ENCODE measurements at regions not wholly inside any gene's neighbourhood (a gene's known extent, or its start where the extent isn't known, plus 50 kb on each side); places are given as distances from the start of the nearest gene placed in this dataset.

GRCh38 chr1:80250573-80251168 lies 1244.1 kb upstream of the ADGRL4 start:
- TF ChIP-seq CTCF (IDR thresholded peaks at IDR 0.05 in 4 of 5, conservative IDR thresholded peaks at IDR 0.05 in 1 of 5), result no peak
- TF ChIP-seq POLR2A (IDR thresholded peaks at IDR 0.05), result no peak
- in situ Hi-C loops (cut with MboI; ENCODE audit: low sequenced_read_pairs in 4 of 4), result no loop called here

GRCh38 chr1:80249699-80250098 lies 1243.2 kb upstream of the ADGRL4 start:
- in situ Hi-C loops (cut with MboI; ENCODE audit: low sequenced_read_pairs in 4 of 4) (no loop called here), intact Hi-C loops (cut with DNase I; ENCODE audit: low total_unique reads) (no loop called here)
- ATAC-seq (no peak), DNase-seq (no peak)
- Histone ChIP-seq H3K4me1 (no peaks in the 10 kb centered on the region), H3K27me3 (no peaks in the 10 kb centered on the region), H3K36me3 (no peaks in the 10 kb centered on the region), H3K9me3 (no peaks in the 10 kb centered on the region), H3K27ac (no peak overlapping the region), H3K4me3 (no peak overlapping the region)
- TF ChIP-seq CTCF (IDR thresholded peaks at IDR 0.05 in 4 of 5, conservative IDR thresholded peaks at IDR 0.05 in 1 of 5), result no peak
- TF ChIP-seq POLR2A (IDR thresholded peaks at IDR 0.05), result no peak

More at GRCh38 chr1:80250573-80251168, 1244.1 kb upstream of the ADGRL4 start:
- ATAC-seq (no peak), DNase-seq (no peak)
- H3K4me3 ChIP-seq, result no peak overlapping the region
- H3K9me3 ChIP-seq, result no peaks in the 10 kb centered on the region
- no peaks in the 10 kb centered on the region for H3K4me1 ChIP-seq
- H3K27ac ChIP-seq, result no peak overlapping the region
- intact Hi-C loops (cut with DNase I; ENCODE audit: low total_unique reads), result no loop called here
- H3K36me3 ChIP-seq, result no peaks in the 10 kb centered on the region
- H3K27me3 ChIP-seq, result no peaks in the 10 kb centered on the region

GRCh38 chr1:80248886-80249285 lies 1242.4 kb upstream of the ADGRL4 start:
- no peak overlapping the region for H3K27ac ChIP-seq
- no peak for DNase-seq
- no peak overlapping the region for H3K4me3 ChIP-seq
- no peaks in the 10 kb centered on the region for H3K4me1 ChIP-seq
- intact Hi-C loops (cut with DNase I; ENCODE audit: low total_unique reads), result no loop called here
- TF ChIP-seq POLR2A (IDR thresholded peaks at IDR 0.05) (no peak), CTCF (IDR thresholded peaks at IDR 0.05 in 4 of 5, conservative IDR thresholded peaks at IDR 0.05 in 1 of 5) (no peak)
- H3K36me3 ChIP-seq, result no peaks in the 10 kb centered on the region
- in situ Hi-C loops (cut with MboI; ENCODE audit: low sequenced_read_pairs in 4 of 4), result no loop called here
- H3K27me3 ChIP-seq, result no peaks in the 10 kb centered on the region
- ATAC-seq, result no peak
- no peaks in the 10 kb centered on the region for H3K9me3 ChIP-seq

GRCh38 chr1:80245813-80246212 lies 1239.3 kb upstream of the ADGRL4 start:
- H3K27me3 ChIP-seq, result no peaks in the 10 kb centered on the region
- no peak overlapping the region for H3K27ac ChIP-seq
- H3K9me3 ChIP-seq, result no peaks in the 10 kb centered on the region
- in situ Hi-C loops (cut with MboI; ENCODE audit: low sequenced_read_pairs in 4 of 4) (no loop called here), intact Hi-C loops (cut with DNase I; ENCODE audit: low total_unique reads) (no loop called here)
- H3K36me3 ChIP-seq, result no peaks in the 10 kb centered on the region
- TF ChIP-seq POLR2A (IDR thresholded peaks at IDR 0.05) (no peak), CTCF (IDR thresholded peaks at IDR 0.05 in 4 of 5, conservative IDR thresholded peaks at IDR 0.05 in 1 of 5) (no peak)
- no peak overlapping the region for H3K4me3 ChIP-seq
- no peaks in the 10 kb centered on the region for H3K4me1 ChIP-seq
- ATAC-seq, result no peak
- no peak for DNase-seq

GRCh38 chr1:80244372-80244771 lies 1237.8 kb upstream of the ADGRL4 start:
- DNase-seq, result no peak
- Histone ChIP-seq H3K4me1 (no peaks in the 10 kb centered on the region), H3K4me3 (no peak overlapping the region), H3K27ac (no peak overlapping the region), H3K27me3 (no peaks in the 10 kb centered on the region), H3K9me3 (no peaks in the 10 kb centered on the region), H3K36me3 (no peaks in the 10 kb centered on the region)
- TF ChIP-seq POLR2A (IDR thresholded peaks at IDR 0.05) (no peak), CTCF (IDR thresholded peaks at IDR 0.05 in 4 of 5, conservative IDR thresholded peaks at IDR 0.05 in 1 of 5) (no peak)
- ATAC-seq, result no peak
- intact Hi-C loops (cut with DNase I; ENCODE audit: low total_unique reads) (no loop called here), in situ Hi-C loops (cut with MboI; ENCODE audit: low sequenced_read_pairs in 4 of 4) (no loop called here)
